Activated CD4-positive, alpha-beta T cell treated with anti-CD3 and anti-CD28 coated beads, Interleukin-2, amount 50 U/mL, for 48 hours (primary cell): ENCODE measurements at regions not wholly inside any gene's neighbourhood (a gene's known extent, or its start where the extent isn't known, plus 50 kb on each side); places are given as distances from the start of the nearest gene placed in this dataset.

Source experiments
- DNase-seq, 2 experiments: peaks; one replicate each; pipeline ENCODE4 v3.0.0-alpha.2; 2020

- no peak for DNase-seq
Observed at GRCh38 chr9:18235181-18235908, 238.6 kb upstream of the ADAMTSL1 start.

GRCh38 chr9:18236336-18236735 is 237.6 kb upstream of the ADAMTSL1 start:
- DNase-seq: no peak

DNA sequence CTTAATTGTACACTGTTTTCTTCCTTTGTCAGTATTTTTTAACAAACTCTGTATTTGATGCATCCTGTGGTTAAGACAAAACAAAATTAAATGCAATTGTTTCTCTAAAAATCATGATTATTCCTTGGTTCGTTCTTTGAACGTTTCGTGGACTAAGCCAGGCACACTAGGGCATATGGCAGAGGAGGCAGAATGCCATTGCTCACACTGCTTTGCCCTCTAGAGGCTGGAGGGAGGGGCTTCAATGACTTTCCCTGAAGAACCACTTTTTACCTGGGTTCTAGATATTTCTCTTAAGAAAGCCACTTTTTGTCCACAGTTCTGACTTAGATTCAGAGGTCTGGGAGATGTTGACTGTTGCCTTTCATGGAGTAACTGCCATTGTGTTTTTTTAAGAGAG is 236.2 kb upstream of the ADAMTSL1 start:
- no peak for DNase-seq

DNA sequence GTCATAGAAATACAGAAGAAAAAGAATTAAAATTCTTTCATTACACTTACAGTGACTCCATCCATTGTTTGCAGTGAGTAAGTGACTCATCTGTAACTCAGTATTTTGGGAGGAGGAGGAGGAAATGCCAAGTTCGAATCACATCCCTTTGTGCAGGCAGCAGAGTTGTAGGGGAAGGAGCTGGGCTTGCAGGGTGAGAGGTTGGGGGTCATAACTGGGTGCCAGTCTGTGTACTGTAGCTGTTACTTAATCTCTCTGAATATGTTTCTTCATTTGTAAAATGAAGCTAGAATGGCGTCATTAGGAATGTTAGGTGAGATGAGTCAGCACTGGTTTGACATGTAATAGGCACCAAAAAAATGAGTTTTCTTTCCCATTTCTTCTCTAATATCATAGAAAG is 235.7 kb upstream of the ADAMTSL1 start:
- no peak for DNase-seq

DNA sequence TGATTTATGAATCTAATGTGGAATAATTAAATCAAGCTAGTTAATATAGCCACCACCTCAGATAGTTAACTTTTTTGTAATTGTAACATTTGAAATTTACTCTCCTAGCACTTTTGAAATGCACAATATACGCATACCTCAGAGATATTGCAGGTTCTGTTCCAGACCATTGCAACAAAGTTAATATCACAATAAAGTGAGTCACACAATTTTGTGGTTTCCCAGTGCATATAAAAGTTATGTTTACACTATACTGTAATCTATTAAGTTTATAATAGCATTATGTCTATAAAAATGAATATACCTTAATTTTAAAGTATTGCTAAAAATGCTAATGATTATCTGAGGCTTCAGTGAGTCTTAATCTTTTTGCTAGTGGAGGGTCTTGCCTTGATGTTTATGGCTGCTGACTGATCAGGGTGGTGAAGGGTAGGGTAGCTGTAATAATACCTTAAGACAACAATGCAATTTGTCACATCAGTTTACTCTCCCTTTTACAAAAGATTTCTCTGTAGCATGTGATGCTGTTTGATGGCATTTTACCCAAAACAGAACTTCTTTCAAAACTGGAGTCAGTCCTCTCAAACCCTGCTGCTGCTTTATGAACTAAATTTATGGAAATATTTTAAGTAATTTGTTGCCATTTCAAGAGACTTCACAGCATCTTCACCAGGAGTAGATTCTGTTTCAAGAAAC is 235.1 kb upstream of the ADAMTSL1 start:
- DNase-seq: no peak

- no peak for DNase-seq
Observed at GRCh38 chr9:18240213-18240612, 233.7 kb upstream of the ADAMTSL1 start.

GRCh38 chr9:18245911-18246310 is 228.0 kb upstream of the ADAMTSL1 start:
- DNase-seq: no peak

DNA sequence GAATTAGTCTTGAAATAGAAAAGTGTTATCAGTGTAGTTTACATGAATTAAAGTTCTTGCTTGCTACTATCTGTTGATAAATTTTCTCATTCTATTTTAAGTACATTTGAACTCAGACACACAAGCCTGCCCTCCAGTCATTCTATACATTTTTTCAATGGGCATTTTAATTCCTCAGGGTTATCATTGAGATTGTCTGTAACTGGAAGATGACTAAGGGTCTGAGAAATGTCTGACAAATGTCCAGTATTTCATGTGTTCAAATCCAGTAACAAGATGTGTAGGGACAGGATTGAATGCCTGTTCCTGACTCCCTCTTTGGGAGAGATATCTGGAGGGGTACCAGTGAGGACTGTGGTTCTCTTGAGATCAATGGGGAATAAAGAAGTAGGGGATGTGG is 223.9 kb upstream of the ADAMTSL1 start:
- no peak for DNase-seq

GRCh38 chr9:18253950-18254349 is 220.0 kb upstream of the ADAMTSL1 start:
- DNase-seq: no peak

DNA sequence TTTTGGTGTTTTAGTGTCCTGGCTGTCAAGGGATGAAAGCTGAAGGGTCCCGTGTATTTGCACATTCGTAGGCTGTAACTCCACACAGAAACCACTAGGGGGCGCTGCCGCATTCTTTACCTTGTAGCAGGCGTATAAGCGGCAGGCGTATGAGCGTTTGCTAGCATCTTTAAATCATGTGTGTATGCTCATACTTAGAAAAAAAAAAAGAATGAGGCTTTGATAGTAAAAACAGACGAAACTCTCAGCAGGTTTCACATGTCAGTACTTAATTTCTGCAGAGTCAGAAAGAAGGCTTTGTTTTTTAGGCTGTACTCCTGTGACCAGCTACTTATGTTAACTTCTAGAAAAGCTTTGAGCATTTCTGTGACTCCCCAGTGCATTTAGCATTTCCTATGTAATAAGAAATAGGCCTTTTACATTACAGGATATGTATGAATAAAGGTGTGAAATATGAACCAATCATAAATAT is 218.8 kb upstream of the ADAMTSL1 start:
- peak; percentile 65 to 71 for DNase-seq

- no peak for DNase-seq
Observed at GRCh38 chr9:18255747-18256146, 218.2 kb upstream of the ADAMTSL1 start.

DNA sequence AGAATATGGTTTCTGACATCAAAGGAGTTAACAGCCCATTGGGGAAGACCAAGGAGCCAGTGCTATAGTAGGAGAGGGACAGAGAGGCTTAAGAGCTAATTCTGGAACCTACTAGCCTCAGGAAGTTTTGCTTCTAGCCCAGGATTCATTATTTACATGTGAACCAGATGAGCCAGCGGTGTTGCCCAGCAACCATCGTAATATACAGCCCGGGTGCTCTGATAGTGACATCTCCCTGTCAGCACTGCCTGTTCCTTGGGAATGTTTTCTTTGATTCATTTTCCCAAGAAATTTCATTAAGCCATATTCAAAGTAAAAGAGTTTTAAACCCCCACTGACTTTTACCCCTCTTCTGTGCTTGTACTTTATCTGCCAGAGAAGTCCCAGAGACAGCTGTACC is 217.4 kb upstream of the ADAMTSL1 start:
- DNase-seq: no peak

GRCh38 chr9:18260521-18260920 is 213.4 kb upstream of the ADAMTSL1 start:
- no peak for DNase-seq

DNA sequence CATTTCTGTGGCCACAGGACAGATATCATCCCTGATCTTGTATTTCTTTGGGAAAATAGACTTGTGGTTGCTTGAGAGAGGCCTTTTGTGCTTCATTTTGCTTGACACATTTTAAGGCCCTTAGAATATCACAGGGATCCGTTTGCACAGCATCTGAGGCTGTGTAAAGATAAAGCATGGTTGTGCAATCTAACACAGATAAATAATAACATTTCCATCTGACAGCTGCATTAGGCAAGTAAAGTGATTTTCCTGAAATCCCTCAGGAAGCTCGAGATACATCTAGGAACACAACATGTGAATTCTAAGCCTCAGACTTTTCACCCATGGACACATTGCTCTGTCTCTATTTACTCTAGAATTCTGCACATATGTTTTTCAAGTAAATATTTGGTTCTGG is 212.8 kb upstream of the ADAMTSL1 start:
- DNase-seq: no peak

DNA sequence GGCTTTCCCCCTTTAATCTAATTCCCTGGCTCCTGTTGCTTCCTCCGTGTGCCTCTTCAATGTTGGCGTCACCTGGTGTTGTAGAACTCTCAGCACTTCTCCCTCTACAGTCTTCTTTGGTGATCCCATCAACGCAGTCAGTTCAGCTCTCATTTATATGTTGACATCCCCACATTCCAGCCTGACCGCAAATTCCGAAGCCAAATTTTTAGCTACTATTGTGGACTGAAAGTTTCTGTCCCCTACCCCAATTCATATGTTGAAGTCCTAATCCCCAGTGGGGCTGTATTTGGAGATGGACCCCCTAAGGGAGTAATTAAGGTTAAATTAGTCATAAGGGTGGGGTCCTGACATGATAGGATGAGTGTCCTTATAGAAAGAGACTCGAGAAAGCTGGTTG is 210.6 kb upstream of the ADAMTSL1 start:
- no peak for DNase-seq

GRCh38 chr9:18268381-18268780 is 205.6 kb upstream of the ADAMTSL1 start:
- no peak for DNase-seq

DNA sequence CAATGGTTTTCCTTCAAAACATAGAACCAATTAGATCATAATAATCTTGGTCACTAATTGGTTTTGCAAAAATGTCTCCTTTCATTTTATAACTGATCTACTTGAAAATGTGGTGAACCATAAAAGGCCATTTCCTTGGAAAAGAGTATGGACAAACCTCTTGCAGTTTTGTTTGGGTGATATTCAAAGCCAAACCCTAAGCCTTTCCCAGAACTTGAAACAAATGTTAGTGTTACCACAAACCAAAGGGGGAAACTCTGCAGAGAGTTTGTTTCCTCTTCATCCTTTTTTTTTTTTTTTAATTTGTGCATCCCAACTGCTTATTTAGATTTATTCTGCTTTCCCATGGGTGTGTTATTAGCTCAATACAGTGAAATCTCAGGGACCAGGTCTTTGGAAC is 204.4 kb upstream of the ADAMTSL1 start:
- DNase-seq: no peak

- DNase-seq: no peak
Observed at GRCh38 chr9:18274693-18275092, 199.3 kb upstream of the ADAMTSL1 start.

- no peak for DNase-seq
Observed at GRCh38 chr9:18275313-18275990, 198.5 kb upstream of the ADAMTSL1 start.

- DNase-seq: no peak
Observed at GRCh38 chr9:18281291-18281690, 192.7 kb upstream of the ADAMTSL1 start.

DNA sequence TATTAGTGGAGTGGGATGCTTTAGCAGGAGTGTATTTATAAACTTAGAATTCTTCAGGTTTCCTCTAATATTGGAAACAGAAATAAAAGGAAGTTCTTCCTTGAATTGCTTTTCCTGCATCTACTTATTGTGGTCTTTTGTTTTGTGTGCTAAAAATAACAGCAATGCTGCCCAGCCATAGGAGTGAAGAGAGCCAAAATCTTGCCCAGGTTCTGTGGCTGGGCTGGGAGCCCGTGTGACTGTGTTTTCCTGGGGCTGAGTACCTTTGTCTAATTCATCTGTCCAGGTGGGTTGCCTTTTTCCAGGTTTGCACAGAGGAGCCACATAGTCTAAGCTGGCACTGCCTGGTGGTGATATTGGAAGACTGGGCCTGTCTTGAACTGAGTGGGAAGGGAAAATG is 179.7 kb upstream of the ADAMTSL1 start:
- no peak for DNase-seq

GRCh38 chr9:18296702-18297055 is 177.3 kb upstream of the ADAMTSL1 start:
- no peak for DNase-seq

DNA sequence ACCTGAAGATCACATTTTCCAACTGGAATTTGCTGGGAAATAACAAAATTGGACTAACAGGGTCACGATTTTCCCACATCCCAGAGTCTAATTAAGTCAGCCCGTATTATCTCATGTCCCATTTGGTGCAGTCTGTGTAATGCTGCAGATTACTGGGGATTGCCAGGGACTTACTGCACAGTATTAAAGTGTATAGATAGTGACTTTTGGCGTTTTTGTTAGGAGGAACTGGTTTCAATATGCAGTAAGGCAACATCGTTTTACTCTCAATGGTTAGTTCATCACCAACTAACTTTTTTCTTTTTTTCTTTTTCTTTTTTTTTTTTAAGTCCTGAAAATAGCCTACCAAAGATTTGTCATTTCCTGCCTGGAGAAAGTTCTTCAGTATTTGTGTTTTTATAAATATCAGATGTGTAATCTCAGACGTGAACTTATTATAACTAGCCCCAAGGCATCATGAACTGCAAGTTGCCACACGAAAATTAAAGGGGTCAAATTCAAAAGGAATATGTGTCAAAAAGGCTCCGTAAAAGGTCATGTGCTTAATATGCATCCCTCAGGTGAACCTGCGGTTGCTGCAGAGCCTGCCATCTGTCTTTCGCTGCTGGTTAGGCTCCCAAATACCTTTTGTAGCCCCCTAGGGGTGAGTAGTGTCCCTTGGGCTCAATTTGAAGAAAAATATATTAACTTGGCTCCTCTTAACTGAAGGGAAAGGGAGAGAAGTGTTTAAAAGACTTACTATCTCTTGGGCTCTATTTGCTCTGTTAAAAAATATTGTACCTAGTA is 176.7 kb upstream of the ADAMTSL1 start:
- DNase-seq: no peak
